GM12891 (cell line): ENCODE measurements at regions not wholly inside any gene's neighbourhood (a gene's known extent, or its start where the extent isn't known, plus 50 kb on each side); places are given as distances from the start of the nearest gene placed in this dataset.

ENCODE experiments used
- PAX5 ChIP-seq: IDR thresholded peaks from 2 replicates; pipeline ENCODE4 v1.6.1; 2011; ENCODE audit warnings: low read length, moderate library complexity, mild to moderate bottlenecking; ENCODE audit not compliant: insufficient read depth, severe bottlenecking
- POLR2A ChIP-seq: IDR thresholded peaks from 2 replicates; pipeline ENCODE4 v1.6.1; 2011; ENCODE audit warnings: low read depth, low read length, control low read depth
- POLR2AphosphoS5 ChIP-seq: IDR thresholded peaks from 2 replicates; pipeline ENCODE4 v1.6.1; 2011; ENCODE audit warnings: low read depth, low read length, control low read depth
- POU2F2 ChIP-seq: IDR thresholded peaks from 2 replicates; pipeline ENCODE4 v1.6.1; 2011; ENCODE audit warnings: low read depth, mild to moderate bottlenecking, control low read depth, low read length, moderate library complexity
- SPI1 ChIP-seq: IDR thresholded peaks from 2 replicates; pipeline ENCODE4 v1.6.1; 2011; ENCODE audit warnings: low read depth, low read length, control low read depth

DNA sequence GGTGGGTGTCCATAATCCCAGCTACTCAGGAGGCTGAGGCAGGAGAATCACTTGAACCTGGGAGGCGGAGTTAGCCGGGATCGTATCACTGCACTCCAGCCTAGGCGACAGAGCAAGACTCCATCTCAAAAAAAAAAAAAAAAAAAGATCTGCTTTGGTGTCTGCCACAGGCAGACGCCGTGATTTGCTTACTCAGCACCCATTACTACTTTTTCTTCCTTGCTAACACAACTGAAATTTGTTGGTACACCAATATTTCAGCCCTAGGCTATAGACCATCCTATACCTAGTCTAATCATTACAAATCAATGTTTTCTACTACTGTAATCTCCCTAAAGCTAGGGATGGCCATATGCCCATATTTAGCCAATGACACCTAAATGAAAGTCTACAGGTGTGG lies 53.5 kb upstream of the PARD3 start:
- TF ChIP-seq PAX5, result no peak
- TF ChIP-seq POLR2AphosphoS5, result no peak
- TF ChIP-seq POLR2A, result no peak
- no peak for TF ChIP-seq SPI1
- no peak for TF ChIP-seq POU2F2
